C4-2B (cell line): ENCODE measurements at regions not wholly inside any gene's neighbourhood (a gene's known extent, or its start where the extent isn't known, plus 50 kb on each side); places are given as distances from the start of the nearest gene placed in this dataset.

Source experiments
- ZFX ChIP-seq: fragments of 450-650 bp; IDR thresholded peaks from 2 replicates; pipeline ENCODE4 v1.6.1; 2017
- TF ChIP-seq, protein P1 (sequence below): fragments of 450-650 bp; conservative IDR thresholded peaks from 2 replicates; pipeline ENCODE4 v1.5.1; 2017; ENCODE audit warnings: mild to moderate bottlenecking

DNA sequence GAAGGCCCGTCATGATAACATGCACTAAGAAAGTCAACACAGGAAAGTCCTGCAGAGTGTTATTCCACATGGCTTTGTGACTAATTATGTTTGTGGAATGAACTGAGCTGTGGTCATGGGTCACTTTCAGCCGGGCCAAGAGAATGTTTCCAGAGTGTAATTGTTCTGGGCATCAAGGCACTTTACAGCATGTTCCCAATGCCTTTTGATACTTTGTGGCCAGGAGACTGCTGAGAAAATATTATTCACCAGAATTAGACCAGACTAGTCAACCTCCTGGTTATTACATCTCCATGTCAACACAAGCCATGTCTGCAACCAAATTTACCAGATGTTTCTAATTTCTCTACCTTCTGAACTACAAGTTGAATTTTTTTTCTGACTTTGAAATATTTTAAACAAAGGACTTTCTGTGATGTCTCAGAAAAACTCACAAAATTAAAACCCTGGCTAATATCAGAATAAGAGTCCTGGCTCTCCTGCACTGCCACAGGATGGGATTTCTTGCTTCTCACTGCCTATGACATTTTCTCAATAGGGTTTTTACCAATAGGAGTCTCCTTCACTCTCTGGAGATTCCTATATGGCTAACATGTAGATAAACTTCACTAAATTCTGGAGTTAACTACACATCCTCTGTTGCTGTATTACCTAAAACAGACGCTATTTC is 90.6 kb upstream of the WDR75 start:
- TF ChIP-seq, protein P1, sequence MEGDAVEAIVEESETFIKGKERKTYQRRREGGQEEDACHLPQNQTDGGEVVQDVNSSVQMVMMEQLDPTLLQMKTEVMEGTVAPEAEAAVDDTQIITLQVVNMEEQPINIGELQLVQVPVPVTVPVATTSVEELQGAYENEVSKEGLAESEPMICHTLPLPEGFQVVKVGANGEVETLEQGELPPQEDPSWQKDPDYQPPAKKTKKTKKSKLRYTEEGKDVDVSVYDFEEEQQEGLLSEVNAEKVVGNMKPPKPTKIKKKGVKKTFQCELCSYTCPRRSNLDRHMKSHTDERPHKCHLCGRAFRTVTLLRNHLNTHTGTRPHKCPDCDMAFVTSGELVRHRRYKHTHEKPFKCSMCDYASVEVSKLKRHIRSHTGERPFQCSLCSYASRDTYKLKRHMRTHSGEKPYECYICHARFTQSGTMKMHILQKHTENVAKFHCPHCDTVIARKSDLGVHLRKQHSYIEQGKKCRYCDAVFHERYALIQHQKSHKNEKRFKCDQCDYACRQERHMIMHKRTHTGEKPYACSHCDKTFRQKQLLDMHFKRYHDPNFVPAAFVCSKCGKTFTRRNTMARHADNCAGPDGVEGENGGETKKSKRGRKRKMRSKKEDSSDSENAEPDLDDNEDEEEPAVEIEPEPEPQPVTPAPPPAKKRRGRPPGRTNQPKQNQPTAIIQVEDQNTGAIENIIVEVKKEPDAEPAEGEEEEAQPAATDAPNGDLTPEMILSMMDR: no peak
- TF ChIP-seq ZFX: no peak
